Mammary epithelial cell (primary cell): ENCODE measurements at regions not wholly inside any gene's neighbourhood (a gene's known extent, or its start where the extent isn't known, plus 50 kb on each side); places are given as distances from the start of the nearest gene placed in this dataset.

Experiments
- EZH2 ChIP-seq: IDR thresholded peaks from 2 replicates; pipeline ENCODE4 v1.6.1; 2012; ENCODE audit warnings: low read length, inconsistent platforms, borderline replicate concordance
- TF ChIP-seq, protein P1 (sequence below), 2 donors: IDR thresholded peaks in 1 of 2; conservative IDR thresholded peaks in 1 of 2; 2 replicates each; pipeline ENCODE4 v1.5.1; 2011 to 2012; ENCODE audit warnings: inconsistent platforms in 2 of 2, low read length in 2 of 2, mild to moderate bottlenecking in 2 of 2, control low read depth in 1 of 2, low read depth in 1 of 2; ENCODE audit not compliant: insufficient read depth in 1 of 2; ENCODE audit errors: extremely low read depth in 1 of 2

- TF ChIP-seq, protein P1, sequence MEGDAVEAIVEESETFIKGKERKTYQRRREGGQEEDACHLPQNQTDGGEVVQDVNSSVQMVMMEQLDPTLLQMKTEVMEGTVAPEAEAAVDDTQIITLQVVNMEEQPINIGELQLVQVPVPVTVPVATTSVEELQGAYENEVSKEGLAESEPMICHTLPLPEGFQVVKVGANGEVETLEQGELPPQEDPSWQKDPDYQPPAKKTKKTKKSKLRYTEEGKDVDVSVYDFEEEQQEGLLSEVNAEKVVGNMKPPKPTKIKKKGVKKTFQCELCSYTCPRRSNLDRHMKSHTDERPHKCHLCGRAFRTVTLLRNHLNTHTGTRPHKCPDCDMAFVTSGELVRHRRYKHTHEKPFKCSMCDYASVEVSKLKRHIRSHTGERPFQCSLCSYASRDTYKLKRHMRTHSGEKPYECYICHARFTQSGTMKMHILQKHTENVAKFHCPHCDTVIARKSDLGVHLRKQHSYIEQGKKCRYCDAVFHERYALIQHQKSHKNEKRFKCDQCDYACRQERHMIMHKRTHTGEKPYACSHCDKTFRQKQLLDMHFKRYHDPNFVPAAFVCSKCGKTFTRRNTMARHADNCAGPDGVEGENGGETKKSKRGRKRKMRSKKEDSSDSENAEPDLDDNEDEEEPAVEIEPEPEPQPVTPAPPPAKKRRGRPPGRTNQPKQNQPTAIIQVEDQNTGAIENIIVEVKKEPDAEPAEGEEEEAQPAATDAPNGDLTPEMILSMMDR (conservative IDR thresholded peaks at IDR 0.05 in 1 of 2, IDR thresholded peaks at IDR 0.05 in 1 of 2; ENCODE audit: extremely low read depth in 1 of 2, insufficient read depth in 1 of 2, low read depth in 1 of 2, low read length in 2 of 2), result no peak
- TF ChIP-seq EZH2, result no peak
Measured at GRCh38 chr6:14423330-14423729, 305.8 kb downstream of the CD83 start.
